ENCODE measurements at regions not wholly inside any gene's neighbourhood (a gene's known extent, or its start where the extent isn't known, plus 50 kb on each side); places are given as distances from the start of the nearest gene placed in this dataset.
"Not testable (repeated sequence)": the region's sequence is repeated elsewhere in the genome, so short reads cannot be mapped to it uniquely, and the experiment has no call there.

DNA sequence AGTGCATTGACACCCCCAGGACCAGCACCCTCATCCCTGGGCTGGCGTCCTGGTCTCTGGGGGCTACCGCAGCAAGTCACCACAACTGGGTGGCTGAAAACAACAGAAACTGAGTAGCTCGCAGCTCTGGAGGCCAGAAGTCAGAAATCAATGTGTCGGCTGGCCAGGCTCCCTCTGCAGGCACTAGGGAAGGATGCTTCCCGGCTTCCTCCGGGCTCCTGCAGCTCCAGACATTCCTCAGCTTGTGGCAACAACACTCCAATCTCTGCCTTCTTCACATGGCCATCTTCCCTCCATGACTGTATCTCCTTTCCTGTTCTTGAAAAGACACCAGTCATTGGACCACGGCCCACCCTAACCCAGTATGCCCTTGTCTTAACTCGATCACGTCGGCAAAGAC lies 224.2 kb downstream of the NPHP4 start:
- Histone ChIP-seq H3K4me3 (ENCODE audit: low read length in 3 of 3) (no peak overlapping the region), H3K27ac (ENCODE audit: low read depth in 2 of 2, low read length in 2 of 2) (no peak overlapping the region), H3K27me3 (ENCODE audit: control insufficient read depth, insufficient read depth, low read length) (no peaks in the 10 kb centered on the region), H3K4me1 (ENCODE audit: control insufficient read depth in 2 of 3, insufficient read depth in 2 of 3, low read depth in 1 of 3, low read length in 3 of 3) (no peaks in the 10 kb centered on the region), H3K9me3 (ENCODE audit: control insufficient read depth in 2 of 3, insufficient read depth in 1 of 3, low read length in 3 of 3) (peaks cover 0 to 2% (median 2%) of the 10 kb centered on the region in 3 donors), H3K36me3 (ENCODE audit: control insufficient read depth in 2 of 3, insufficient read depth in 3 of 3, low read length in 3 of 3) (no peaks in the 10 kb centered on the region), H3K9ac (ENCODE audit: low read length in 3 of 3) (no peak overlapping the region)
- intact Hi-C loops (cut with DNase I): no loop called here
- DNase-seq: no peak
- TF ChIP-seq CTCF (IDR thresholded peaks at IDR 0.05; ENCODE audit: borderline replicate concordance, extremely low read depth, insufficient read depth): no peak
- FAIRE-seq: no peak

- FAIRE-seq: not testable (repeated sequence)
Measured at GRCh38 chr1:5766996-5767395, 225.2 kb downstream of the NPHP4 start.

GRCh38 chr1:5765997-5766913 lies 226.0 kb downstream of the NPHP4 start:
- DNase-seq: peak in 1 of 5 donors; percentile 67
- Histone ChIP-seq H3K9me3 (ENCODE audit: control insufficient read depth in 2 of 3, insufficient read depth in 1 of 3, low read length in 3 of 3) (peaks cover 0 to 2% (median 2%) of the 10 kb centered on the region in 3 donors), H3K4me1 (ENCODE audit: control insufficient read depth in 2 of 3, insufficient read depth in 2 of 3, low read depth in 1 of 3, low read length in 3 of 3) (no peaks in the 10 kb centered on the region), H3K9ac (ENCODE audit: low read length in 3 of 3) (no peak overlapping the region), H3K36me3 (ENCODE audit: control insufficient read depth in 2 of 3, insufficient read depth in 3 of 3, low read length in 3 of 3) (no peaks in the 10 kb centered on the region), H3K27ac (ENCODE audit: low read depth in 2 of 2, low read length in 2 of 2) (no peak overlapping the region), H3K27me3 (ENCODE audit: control insufficient read depth, insufficient read depth, low read length) (no peaks in the 10 kb centered on the region), H3K4me3 (ENCODE audit: low read length in 3 of 3) (no peak overlapping the region)
- FAIRE-seq: no peak
- intact Hi-C loops (cut with DNase I): no loop called here
- no peak for TF ChIP-seq CTCF (IDR thresholded peaks at IDR 0.05; ENCODE audit: borderline replicate concordance, extremely low read depth, insufficient read depth)

More at GRCh38 chr1:5766996-5767395, 225.2 kb downstream of the NPHP4 start:
- H3K9ac ChIP-seq (ENCODE audit: low read length in 3 of 3); H3K36me3 ChIP-seq (ENCODE audit: control insufficient read depth in 2 of 3, insufficient read depth in 3 of 3, low read length in 3 of 3); H3K27me3 ChIP-seq (ENCODE audit: control insufficient read depth, insufficient read depth, low read length); H3K4me1 ChIP-seq (ENCODE audit: control insufficient read depth in 2 of 3, insufficient read depth in 2 of 3, low read depth in 1 of 3, low read length in 3 of 3); intact Hi-C loops (cut with DNase I); H3K4me3 ChIP-seq (ENCODE audit: low read length in 3 of 3); H3K27ac ChIP-seq (ENCODE audit: low read depth in 2 of 2, low read length in 2 of 2); H3K9me3 ChIP-seq (ENCODE audit: control insufficient read depth in 2 of 3, insufficient read depth in 1 of 3, low read length in 3 of 3): not testable (repeated sequence)
- peak in 2 of 5 donors; percentile 23 to 52 for DNase-seq

- H3K36me3 ChIP-seq (ENCODE audit: control insufficient read depth in 2 of 3, insufficient read depth in 3 of 3, low read length in 3 of 3): no peaks in the 10 kb centered on the region
- H3K4me3 ChIP-seq (ENCODE audit: low read length in 3 of 3): no peak overlapping the region
- H3K9me3 ChIP-seq (ENCODE audit: control insufficient read depth in 2 of 3, insufficient read depth in 1 of 3, low read length in 3 of 3): peaks cover 0 to 2% (median 2%) of the 10 kb centered on the region in 3 donors
- no peak overlapping the region for H3K27ac ChIP-seq (ENCODE audit: low read depth in 2 of 2, low read length in 2 of 2)
- FAIRE-seq: no peak
- peak in 1 of 5 donors; percentile 44 for DNase-seq
- TF ChIP-seq CTCF (IDR thresholded peaks at IDR 0.05; ENCODE audit: borderline replicate concordance, extremely low read depth, insufficient read depth): no peak
- intact Hi-C loops (cut with DNase I): no loop called here
- H3K9ac ChIP-seq (ENCODE audit: low read length in 3 of 3): no peak overlapping the region
- H3K4me1 ChIP-seq (ENCODE audit: control insufficient read depth in 2 of 3, insufficient read depth in 2 of 3, low read depth in 1 of 3, low read length in 3 of 3): no peaks in the 10 kb centered on the region
- H3K27me3 ChIP-seq (ENCODE audit: control insufficient read depth, insufficient read depth, low read length): no peaks in the 10 kb centered on the region
Measured at GRCh38 chr1:5765483-5765882, 226.7 kb downstream of the NPHP4 start.
